H1 (cell line): ENCODE measurements at regions not wholly inside any gene's neighbourhood (a gene's known extent, or its start where the extent isn't known, plus 50 kb on each side); places are given as distances from the start of the nearest gene placed in this dataset.

Experiments used
- CTCF ChIA-PET: fragments of 300-600 bp; sonication (Branson Sonifier 250); formaldehyde crosslinking; loops from one replicate; lab custom pipeline; 2021; ENCODE audit not compliant: partially characterized antibody; lab: Charles Lee
- POLR2A ChIA-PET: fragments of 300-600 bp; sonication (Branson Sonifier 250); formaldehyde crosslinking; loops from one replicate; lab custom pipeline; 2021; ENCODE audit warnings: inconsistent platforms; ENCODE audit not compliant: partially characterized antibody; lab: Charles Lee
- DNase-seq, 2 experiments: peaks; one replicate each; pipeline versions ENCODE4 v3.0.0 to v3.0.0-alpha.2; 2010 to 2022; ENCODE audit warnings: low spot score in 2 of 2, low read depth in 1 of 2, mixed read lengths in 1 of 2
- FAIRE-seq: peaks from 2 replicates; lab custom pipeline; 2011; peaks lifted over from hg19 to GRCh38; lab: Jason Lieb, UNC
- H2AFZ ChIP-seq: 2 replicates; pipeline ENCODE4 v1.8.1; 2012; ENCODE audit warnings: low read length, inconsistent platforms
- H2AK5ac ChIP-seq: 2 replicates; pipeline ENCODE4 v1.6.1; 2013; ENCODE audit warnings: low read depth, low read length
- H2BK120ac ChIP-seq: replicated peaks from 2 replicates; pipeline ENCODE3; 2013; ENCODE audit warnings: low read depth, low read length, inconsistent platforms
- H2BK12ac ChIP-seq: 2 replicates; pipeline ENCODE4 v1.6.1; 2013; ENCODE audit warnings: low read depth, low read length
- H2BK15ac ChIP-seq: 2 replicates; pipeline ENCODE4 v1.6.1; 2013; ENCODE audit warnings: low read length
- H2BK20ac ChIP-seq: 2 replicates; pipeline ENCODE4 v1.6.1; 2013; ENCODE audit warnings: low read length
- H2BK5ac ChIP-seq: 2 replicates; pipeline ENCODE4 v1.6.1; 2013; ENCODE audit warnings: low read depth, low read length
- H3K14ac ChIP-seq: 2 replicates; pipeline ENCODE4 v1.6.1; 2013; ENCODE audit warnings: inconsistent platforms; ENCODE audit not compliant: insufficient read length
- H3K18ac ChIP-seq: 2 replicates; pipeline ENCODE4 v1.6.1; 2013; ENCODE audit warnings: low read length; ENCODE audit errors: extremely low read depth
- H3K23ac ChIP-seq: 2 replicates; pipeline ENCODE4 v1.6.1; 2013; ENCODE audit warnings: inconsistent platforms; ENCODE audit not compliant: insufficient read length
- H3K23me2 ChIP-seq: 2 replicates; pipeline ENCODE4 v1.6.1; 2013; ENCODE audit warnings: low read depth, low read length
- H3K27ac ChIP-seq: 2 replicates; pipeline ENCODE4 v1.6.1; 2011; ENCODE audit warnings: low read depth, low read length, inconsistent platforms
- H3K27me3 ChIP-seq, 4 experiments: replicated peaks in 1 of 4; 1 replicate in 1 of 4; 2 replicates in 3 of 4; pipeline versions ENCODE4 v1.6.1 to v1.8.1; 2011 to 2013; ENCODE audit warnings: low read length in 3 of 4, mild to moderate bottlenecking in 3 of 4, inconsistent platforms in 2 of 4, mixed read lengths in 2 of 4, moderate library complexity in 1 of 4; ENCODE audit not compliant: control insufficient read depth in 3 of 4, insufficient read depth in 3 of 4; ENCODE audit errors: extremely low read depth in 1 of 4
- H3K36me3 ChIP-seq, 4 experiments: 2 replicates each; pipeline versions ENCODE4 v1.6.1 to v1.8.1; 2011 to 2013; ENCODE audit warnings: mild to moderate bottlenecking in 4 of 4, low read length in 3 of 4, moderate library complexity in 2 of 4, control low read depth in 1 of 4, inconsistent platforms in 1 of 4; ENCODE audit not compliant: insufficient read depth in 4 of 4, control insufficient read depth in 2 of 4
- H3K4ac ChIP-seq: replicated peaks from 2 replicates; pipeline ENCODE3; 2013; ENCODE audit warnings: low read length, low read depth, mixed read lengths, inconsistent platforms; ENCODE audit not compliant: insufficient read length
- H3K4me1 ChIP-seq, 4 experiments: replicated peaks in 1 of 4; 1 replicate in 1 of 4; 2 replicates in 3 of 4; pipeline versions ENCODE4 v1.6.1 to v1.8.1; 2011 to 2013; ENCODE audit warnings: low read length in 3 of 4, inconsistent platforms in 2 of 4, mixed read lengths in 1 of 4; ENCODE audit not compliant: insufficient read depth in 4 of 4, control insufficient read depth in 3 of 4
- H3K4me2 ChIP-seq, 2 experiments: 2 replicates each; pipeline versions ENCODE4 v1.6.1 to v1.8.1; 2011 to 2013; ENCODE audit warnings: low read depth in 2 of 2, low read length in 2 of 2, control low read depth in 1 of 2, inconsistent platforms in 1 of 2, mild to moderate bottlenecking in 1 of 2; ENCODE audit not compliant: insufficient read depth in 1 of 2
- H3K4me3 ChIP-seq, 4 experiments: fragments of 200-600, 300-600 bp in 1 of 4; sonication (generic), shearing (Covaris generic), sonication (Bioruptor Twin) in 1 of 4; 2 replicates each; pipeline versions ENCODE4 v1.5.1 to v1.8.1; 2011 to 2016; ENCODE audit warnings: low read length in 4 of 4, low read depth in 3 of 4, control low read depth in 2 of 4, inconsistent platforms in 2 of 4, mild to moderate bottlenecking in 2 of 4, mixed read lengths in 1 of 4, moderate library complexity in 1 of 4; ENCODE audit not compliant: insufficient read depth in 2 of 4; ENCODE audit errors: extremely low read depth in 1 of 4
- H3K56ac ChIP-seq: replicated peaks from 2 replicates; pipeline ENCODE3; 2013; ENCODE audit warnings: low read depth, mild to moderate bottlenecking, mixed read lengths, low read length, inconsistent platforms; ENCODE audit not compliant: insufficient read length
- H3K79me1 ChIP-seq: 2 replicates; pipeline ENCODE4 v1.6.1; 2013; ENCODE audit warnings: low read depth, low read length, control low read depth
- H3K79me2 ChIP-seq, 2 experiments: 2 replicates each; pipeline versions ENCODE4 v1.6.1 to v1.8.1; 2012 to 2013; ENCODE audit warnings: low read length in 2 of 2, mild to moderate bottlenecking in 2 of 2, inconsistent platforms in 1 of 2; ENCODE audit not compliant: insufficient read depth in 2 of 2, control insufficient read depth in 1 of 2
- H3K9ac ChIP-seq, 4 experiments: replicated peaks in 1 of 4; 1 replicate in 1 of 4; 2 replicates in 3 of 4; pipeline versions ENCODE4 v1.6.1 to v1.8.1; 2011 to 2013; ENCODE audit warnings: low read depth in 3 of 4, low read length in 3 of 4, control low read depth in 2 of 4, mild to moderate bottlenecking in 2 of 4, moderate library complexity in 2 of 4, inconsistent platforms in 1 of 4; ENCODE audit errors: extremely low read depth in 1 of 4
- H3K9me3 ChIP-seq, 2 experiments: 2 replicates each; pipeline versions ENCODE4 v1.6.1 to v1.8.1; 2012 to 2013; ENCODE audit warnings: mild to moderate bottlenecking in 2 of 2, moderate library complexity in 2 of 2, control low read depth in 1 of 2, inconsistent platforms in 1 of 2, low read depth in 1 of 2, low read length in 1 of 2, mixed read lengths in 1 of 2; ENCODE audit not compliant: insufficient read depth in 2 of 2
- H4K20me1 ChIP-seq, 2 experiments: replicated peaks in 1 of 2; 2 replicates each; pipeline versions ENCODE3 to v1.8.1; 2011 to 2013; ENCODE audit warnings: inconsistent platforms in 2 of 2, low read length in 2 of 2, mild to moderate bottlenecking in 1 of 2; ENCODE audit not compliant: insufficient read depth in 2 of 2, control insufficient read depth in 1 of 2
- H4K5ac ChIP-seq: 2 replicates; pipeline ENCODE4 v1.6.1; 2013; ENCODE audit warnings: low read length, low read depth, mixed read lengths, inconsistent platforms; ENCODE audit not compliant: insufficient read length
- H4K8ac ChIP-seq: 2 replicates; pipeline ENCODE4 v1.8.0; 2013; ENCODE audit warnings: mild to moderate bottlenecking, moderate library complexity, low read length, inconsistent platforms; ENCODE audit not compliant: insufficient read depth; ENCODE audit errors: extremely low read depth
- H4K91ac ChIP-seq: replicated peaks from 2 replicates; pipeline ENCODE3; 2013; ENCODE audit warnings: low read length, mixed read lengths, inconsistent platforms; ENCODE audit not compliant: insufficient read length
- ATF2 ChIP-seq: IDR thresholded peaks from 2 replicates; pipeline ENCODE4 v1.6.1; 2012; ENCODE audit warnings: low read length, inconsistent platforms
- CHD1 ChIP-seq: IDR thresholded peaks from 2 replicates; pipeline ENCODE4 v1.6.1; 2012; ENCODE audit warnings: low read depth, low read length, improper control_type of control experiment
- CTCF ChIP-seq, 3 experiments: IDR thresholded peaks; 1 replicate in 2 of 3; 2 replicates in 1 of 3; pipeline versions ENCODE4 v1.5.1 to v1.6.1; 2011; ENCODE audit warnings: low read length in 3 of 3, mild to moderate bottlenecking in 3 of 3, inconsistent platforms in 2 of 3, low read depth in 1 of 3, moderate library complexity in 1 of 3; ENCODE audit not compliant: insufficient read depth in 1 of 3; ENCODE audit errors: control extremely low read depth in 1 of 3
- E2F6 ChIP-seq: IDR thresholded peaks from 2 replicates; pipeline ENCODE4 v1.6.1; 2012; ENCODE audit warnings: inconsistent platforms
- GTF2F1 ChIP-seq: IDR thresholded peaks from 2 replicates; pipeline ENCODE4 v1.6.1; 2012; ENCODE audit warnings: low read depth, low read length, improper control_type of control experiment, borderline replicate concordance
- JUN ChIP-seq: IDR thresholded peaks from 2 replicates; pipeline ENCODE4 v1.6.1; 2011; ENCODE audit warnings: low read depth, mild to moderate bottlenecking, improper control_type of control experiment, low read length
- POU5F1 ChIP-seq: IDR thresholded peaks from 2 replicates; pipeline ENCODE4 v1.6.1; 2011; ENCODE audit warnings: low read depth, mild to moderate bottlenecking, low read length, moderate library complexity
- SIX5 ChIP-seq: IDR thresholded peaks from 2 replicates; pipeline ENCODE4 v1.6.1; 2011; ENCODE audit warnings: mild to moderate bottlenecking, low read depth, low read length
- USF2 ChIP-seq: IDR thresholded peaks from 2 replicates; pipeline ENCODE4 v1.6.1; 2011; ENCODE audit warnings: low read length, improper control_type of control experiment
- WGBS, 2 experiments: shearing (Covaris generic) in 1 of 2; methylation state at CpG; one replicate each; pipeline versions ENCODE4 v1.1.6 to v1.1.7; 2013 to 2015; ENCODE audit warnings: low lambda C conversion rate in 2 of 2, mixed read lengths in 2 of 2, inconsistent platforms in 1 of 2, low coverage in 1 of 2, missing lambda C conversion rate in 1 of 2; ENCODE audit not compliant: insufficient replicate concordance in 2 of 2, insufficient coverage in 1 of 2, insufficient read length in 1 of 2; ENCODE audit errors: extremely low coverage in 1 of 2, missing lambda C conversion rate in 1 of 2; 5-methylcytosine and 5-hydroxymethylcytosine counted together

DNA sequence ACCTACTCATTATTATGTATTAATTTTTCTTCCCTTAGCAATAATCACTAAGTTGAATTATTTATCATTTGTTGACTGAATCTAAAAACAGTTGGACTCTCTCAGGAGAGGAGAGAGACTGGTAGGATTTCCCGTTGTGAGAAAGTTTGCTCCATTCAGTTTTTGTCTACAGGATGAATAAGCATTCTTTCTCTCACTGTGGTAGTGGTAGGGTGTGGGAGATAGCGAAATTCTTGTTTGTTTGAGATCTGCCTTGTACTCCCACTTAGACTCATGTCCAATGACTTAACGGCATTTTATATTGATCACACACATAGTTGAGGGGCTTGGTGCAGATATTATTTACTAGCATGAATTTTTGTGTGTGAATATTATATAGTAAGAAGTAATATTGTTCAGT is 421.0 kb upstream of the PDE3A start:
- H3K14ac ChIP-seq: no peak overlapping the region
- CTCF ChIA-PET: no interaction called here
- H3K4ac ChIP-seq: no peak overlapping the region
- no peak overlapping the region for H3K18ac ChIP-seq
- H2BK20ac ChIP-seq: no peak overlapping the region
- no peak overlapping the region for H4K91ac ChIP-seq
- no peaks in the 10 kb centered on the region for H3K36me3 ChIP-seq
- H3K79me1 ChIP-seq: no peaks in the 10 kb centered on the region
- no peaks in the 10 kb centered on the region for H3K23me2 ChIP-seq
- H2BK5ac ChIP-seq: no peak overlapping the region
- no peak overlapping the region for H3K4me3 ChIP-seq
- H3K4me2 ChIP-seq: no peak overlapping the region
- POLR2A ChIA-PET: no interaction called here
- H4K5ac ChIP-seq: no peak overlapping the region
- H2AFZ ChIP-seq: no peak overlapping the region
- FAIRE-seq: no peak
- H3K56ac ChIP-seq: no peak overlapping the region
- H2BK15ac ChIP-seq: no peak overlapping the region
- H3K79me2 ChIP-seq: no peaks in the 10 kb centered on the region
- H4K8ac ChIP-seq: no peak overlapping the region
- no peak overlapping the region for H2BK120ac ChIP-seq
- no peak overlapping the region for H3K23ac ChIP-seq
- no peak overlapping the region for H3K27ac ChIP-seq
- WGBS, 2 experiments: 95% methylated on average over 3 of the region's 3 CpGs; no CpG with 5 or more reads in 1 of the 2 experiments
- H3K4me1 ChIP-seq: no peaks in the 10 kb centered on the region
- DNase-seq: no peak
- no peak overlapping the region for H2AK5ac ChIP-seq
- H4K20me1 ChIP-seq: no peaks in the 10 kb centered on the region
- H3K9ac ChIP-seq: no peak overlapping the region
- H3K9me3 ChIP-seq: no peaks in the 10 kb centered on the region; a peak in 1 of 4 replicates
- H2BK12ac ChIP-seq: no peak overlapping the region
- no peaks in the 10 kb centered on the region for H3K27me3 ChIP-seq
- no peak for TF ChIP-seq GTF2F1
- no peak for TF ChIP-seq POU5F1
- no peak for TF ChIP-seq CHD1
- no peak for TF ChIP-seq ATF2
- TF ChIP-seq JUN: no peak
- TF ChIP-seq USF2: no peak
- no peak for TF ChIP-seq CTCF (IDR thresholded peaks at IDR 0.05; ENCODE audit: control extremely low read depth in 1 of 3, insufficient read depth in 1 of 3, low read depth in 1 of 3, low read length in 3 of 3)
- TF ChIP-seq E2F6: no peak
- no peak for TF ChIP-seq SIX5
